Spleen (tissue), 3 donors: ENCODE measurements at regions not wholly inside any gene's neighbourhood (a gene's known extent, or its start where the extent isn't known, plus 50 kb on each side); places are given as distances from the start of the nearest gene placed in this dataset.

Source experiments
- POLR2A ChIP-seq, 3 donors: fragments of 450-650 bp; IDR thresholded peaks; one replicate each; pipeline ENCODE4 v1.5.1; 2017; ENCODE audit warnings: antibody characterized with exemption in 3 of 3, mild to moderate bottlenecking in 1 of 3
- POLR2AphosphoS5 ChIP-seq, 3 donors: sonication (generic); formaldehyde crosslinking; IDR thresholded peaks; one replicate each; pipeline ENCODE4 v1.5.1; 2017; ENCODE audit warnings: antibody characterized with exemption in 3 of 3

GRCh38 chr10:78873413-78873812, 195.4 kb upstream of the ZMIZ1 start:
- TF ChIP-seq POLR2AphosphoS5 (IDR thresholded peaks at IDR 0.05) (no peak), POLR2A (IDR thresholded peaks at IDR 0.05) (no peak)
